ENCODE measurements at regions not wholly inside any gene's neighbourhood (a gene's known extent, or its start where the extent isn't known, plus 50 kb on each side); places are given as distances from the start of the nearest gene placed in this dataset.

DNA sequence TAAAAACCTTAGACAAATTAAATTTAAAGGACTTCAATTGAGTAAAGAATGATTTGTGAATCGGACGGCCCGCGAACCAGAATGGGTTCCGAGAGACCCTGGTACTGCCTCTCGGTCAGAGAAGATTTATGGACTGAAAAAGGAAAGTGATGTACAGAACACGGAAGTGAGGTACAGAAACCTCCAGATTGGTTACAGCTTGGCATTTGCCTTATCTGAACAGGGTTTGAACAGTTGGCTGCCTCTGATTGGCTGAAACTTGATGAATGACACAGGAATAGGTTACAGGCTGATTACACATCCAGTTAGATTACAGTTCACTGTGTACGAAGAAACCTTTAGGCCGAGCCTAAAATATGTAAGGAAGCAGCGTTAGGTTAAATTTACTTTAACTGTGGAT, 156.5 kb upstream of the EGFLAM start:
- no peak for DNase-seq (ENCODE audit: extremely low read depth in 1 of 2, low read depth in 1 of 2)

DNA sequence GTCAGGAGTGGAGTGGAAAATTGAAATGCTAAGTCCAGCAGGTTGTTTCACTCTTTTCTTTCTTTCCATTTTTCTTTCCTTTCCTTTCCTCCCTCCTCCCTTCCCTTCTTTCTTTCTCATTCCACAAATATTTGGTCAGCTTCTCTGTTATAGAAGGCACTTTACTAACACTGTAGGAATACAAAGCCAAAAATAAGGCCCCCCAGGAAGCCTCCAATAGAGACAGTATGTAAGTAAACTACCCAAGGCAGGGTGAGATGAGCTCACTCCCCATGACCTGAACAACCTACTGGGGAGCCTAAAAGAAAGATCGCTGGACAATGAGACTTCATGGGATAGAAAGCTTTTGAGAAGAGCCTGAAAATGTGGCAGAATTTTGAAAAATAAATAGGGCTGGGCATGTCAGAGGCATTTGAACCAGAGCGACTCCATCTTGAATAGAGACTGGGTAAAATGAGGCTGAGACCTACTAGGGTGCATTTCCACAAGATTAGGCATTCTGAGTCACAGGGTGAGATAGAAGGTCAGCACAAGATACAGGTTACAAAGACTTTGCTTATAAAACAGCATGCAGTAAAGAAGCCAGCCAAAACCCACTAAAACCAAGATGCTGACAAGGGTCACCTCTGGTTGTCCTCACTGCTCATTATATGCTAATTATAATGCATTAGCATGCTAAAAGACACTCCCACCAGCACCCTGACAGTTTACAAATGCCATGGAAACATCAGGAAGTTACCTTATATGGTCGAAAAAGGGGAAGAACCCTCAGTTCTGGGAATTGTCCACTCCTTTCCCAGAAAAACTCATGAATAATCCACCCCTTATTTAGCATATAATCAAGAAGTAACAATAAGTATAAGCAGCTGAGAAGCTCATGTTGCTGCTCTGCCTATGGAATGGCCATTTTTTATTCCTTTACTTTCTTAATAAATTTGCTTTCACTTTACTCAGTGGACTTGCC, 158.9 kb upstream of the EGFLAM start:
- DNase-seq (ENCODE audit: extremely low read depth in 1 of 2, low read depth in 1 of 2), result no peak

GRCh38 chr5:38094889-38095288, 163.5 kb upstream of the EGFLAM start:
- DNase-seq (ENCODE audit: extremely low read depth in 1 of 2, low read depth in 1 of 2), result no peak

GRCh38 chr5:38093855-38094254, 164.5 kb upstream of the EGFLAM start:
- no peak for DNase-seq (ENCODE audit: extremely low read depth in 1 of 2, low read depth in 1 of 2)

DNA sequence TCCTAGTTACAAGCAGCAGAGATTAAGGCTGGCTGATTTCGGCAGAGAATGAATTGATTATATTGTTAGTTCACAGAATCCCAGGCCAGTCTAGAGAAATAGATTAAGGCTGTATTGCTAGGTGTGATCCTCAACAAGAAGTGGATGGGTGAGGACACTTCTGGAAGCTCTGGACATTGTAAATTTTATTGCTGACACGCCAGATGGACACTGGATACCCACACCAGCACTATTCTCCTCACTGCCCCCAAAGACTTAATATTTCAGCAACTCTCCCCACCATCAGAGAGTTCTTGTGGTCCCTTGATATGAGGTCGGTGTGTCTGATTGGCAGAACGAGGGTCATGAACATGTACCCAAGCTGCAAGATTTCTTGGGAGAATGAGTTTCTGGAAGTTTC, 171.6 kb upstream of the EGFLAM start:
- no peak for DNase-seq (ENCODE audit: extremely low read depth in 1 of 2, low read depth in 1 of 2)

GRCh38 chr5:38079620-38080402, 178.5 kb upstream of the EGFLAM start:
- no peak for DNase-seq (ENCODE audit: extremely low read depth in 1 of 2, low read depth in 1 of 2)

DNA sequence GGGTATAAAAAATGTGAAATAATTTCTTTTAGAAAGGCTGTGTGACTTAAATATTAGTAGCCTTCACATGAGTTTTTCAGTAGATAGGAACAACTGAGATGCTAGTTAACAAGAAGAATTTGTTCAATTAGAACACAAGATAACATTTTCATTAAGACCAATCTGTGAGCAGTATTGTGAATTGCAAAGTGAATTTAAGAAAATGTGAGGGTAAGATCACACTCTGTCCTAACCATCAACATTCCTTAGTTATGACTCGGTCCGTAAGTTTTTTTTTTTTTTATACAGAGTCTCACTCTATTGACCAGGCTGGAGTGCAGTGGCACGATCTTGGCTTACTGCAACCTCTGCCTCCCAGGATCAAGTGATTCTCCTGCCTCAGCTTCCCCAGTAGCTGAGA, 180.2 kb upstream of the EGFLAM start:
- DNase-seq (ENCODE audit: extremely low read depth in 1 of 2, low read depth in 1 of 2), result no peak

- DNase-seq (ENCODE audit: extremely low read depth in 1 of 2, low read depth in 1 of 2), result no peak
Measured at GRCh38 chr5:38077652-38078051, 180.7 kb upstream of the EGFLAM start.

DNA sequence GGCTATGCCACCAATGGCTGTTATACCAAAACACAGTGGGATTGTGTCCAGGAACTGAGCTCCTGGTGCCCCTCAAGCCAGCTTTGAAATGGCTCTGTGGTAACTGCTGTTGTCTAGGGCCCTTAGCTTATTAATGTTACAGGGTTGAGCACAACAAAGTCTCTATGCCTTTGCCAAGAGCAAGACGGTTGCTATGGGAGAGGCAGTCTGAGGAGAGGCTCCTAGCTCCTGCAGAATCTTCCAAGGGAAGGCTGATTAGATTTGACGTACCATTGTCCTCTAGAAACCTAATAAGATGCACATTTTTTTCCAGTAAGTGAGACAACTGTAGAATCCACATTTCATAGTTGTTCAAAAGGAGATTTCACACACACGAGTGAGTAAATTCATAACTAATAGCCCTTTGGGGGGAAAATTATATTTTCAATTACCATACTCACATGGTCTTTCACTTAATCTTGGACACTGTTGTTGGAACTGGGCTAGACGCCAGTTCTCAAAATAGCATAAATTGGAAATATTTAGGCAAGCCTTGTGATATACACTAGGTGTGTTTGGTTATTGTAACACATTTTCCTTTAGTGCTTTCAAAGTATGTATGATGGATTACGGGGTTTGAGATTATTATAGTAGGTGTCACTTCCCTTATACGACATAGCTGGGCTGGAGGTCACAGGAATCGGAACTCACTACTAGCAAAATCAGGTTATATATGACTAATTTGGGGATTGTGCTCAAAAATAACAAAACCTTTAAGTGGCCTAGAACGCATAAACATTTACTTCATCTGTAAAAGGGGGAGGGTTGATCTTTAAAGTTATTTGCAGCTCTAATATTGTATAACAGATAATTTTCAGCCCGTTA, 186.3 kb upstream of the EGFLAM start:
- DNase-seq (ENCODE audit: extremely low read depth in 1 of 2, low read depth in 1 of 2), result no peak

DNA sequence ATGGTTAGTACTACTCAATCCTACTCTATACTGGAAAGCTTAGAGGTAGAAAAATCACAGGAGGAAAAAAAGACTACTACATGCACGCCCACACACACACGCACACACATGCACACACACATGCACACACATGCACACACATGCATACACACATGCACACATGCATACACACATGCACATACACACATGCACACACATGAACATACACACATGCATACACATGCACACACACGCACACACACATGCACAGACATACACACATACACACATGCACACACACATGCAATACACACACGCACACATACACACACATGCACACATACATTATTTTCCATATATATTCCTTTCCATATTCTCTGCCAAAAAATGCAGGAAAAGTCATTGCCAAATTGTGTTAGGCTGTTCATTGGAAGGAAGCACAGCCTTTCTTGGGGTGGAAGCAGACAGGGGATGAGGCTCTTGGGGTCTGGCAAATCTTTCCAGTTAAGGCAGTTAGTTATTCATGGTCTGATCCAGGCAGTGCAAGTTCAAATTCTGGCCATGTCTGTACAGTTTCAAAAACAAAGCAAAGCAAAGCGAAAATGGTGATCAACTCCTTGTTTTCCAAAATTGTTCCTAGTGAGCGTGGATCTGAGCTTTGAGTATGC, 187.9 kb upstream of the EGFLAM start:
- DNase-seq (ENCODE audit: extremely low read depth in 1 of 2, low read depth in 1 of 2), result no peak

- DNase-seq (ENCODE audit: extremely low read depth in 1 of 2, low read depth in 1 of 2), result no peak
Measured at GRCh38 chr5:38069360-38069759, 189.0 kb upstream of the EGFLAM start.

GRCh38 chr5:38060354-38060753, 198.0 kb upstream of the EGFLAM start:
- no peak for DNase-seq (ENCODE audit: extremely low read depth in 1 of 2, low read depth in 1 of 2)

- DNase-seq (ENCODE audit: extremely low read depth in 1 of 2, low read depth in 1 of 2), result no peak
Measured at GRCh38 chr5:38059876-38060275, 198.5 kb upstream of the EGFLAM start.

DNA sequence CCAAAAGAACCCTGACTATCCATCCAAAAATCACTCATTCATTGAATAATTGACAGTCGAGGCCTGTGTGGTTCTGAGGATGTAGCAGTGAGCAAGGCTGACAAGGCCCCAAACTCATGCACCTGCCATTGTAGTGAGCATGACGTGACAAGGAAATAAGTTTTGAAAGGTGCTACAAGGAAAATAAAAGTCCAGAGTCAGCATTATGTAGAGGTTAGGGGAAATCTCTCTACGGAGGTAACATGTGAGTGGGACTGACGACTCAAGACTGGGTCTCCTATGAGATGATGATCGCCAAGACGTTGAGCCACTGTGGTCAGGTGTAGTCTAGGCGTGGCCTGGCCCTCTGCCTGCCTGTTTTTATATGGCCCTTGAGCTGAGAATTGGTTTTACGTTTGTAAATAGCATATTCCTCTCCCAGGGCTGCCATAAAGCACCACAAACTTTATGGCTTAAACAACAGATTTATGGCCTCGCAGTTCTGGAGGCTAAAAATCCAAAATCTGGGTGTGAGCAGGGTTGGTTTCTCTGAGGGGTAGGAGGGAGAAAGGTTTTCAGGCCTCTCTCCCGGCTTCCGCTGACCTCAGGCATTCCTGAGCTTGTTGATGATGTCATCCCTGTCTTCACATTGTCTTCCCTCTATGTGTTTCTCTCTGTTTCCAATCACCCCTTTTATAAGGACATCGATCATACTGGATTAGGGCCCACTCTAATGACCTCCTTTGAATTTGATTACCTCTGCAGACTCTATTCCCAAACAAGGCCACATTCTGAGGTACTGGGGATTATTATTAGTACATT, 206.4 kb upstream of the EGFLAM start:
- DNase-seq (ENCODE audit: extremely low read depth in 1 of 2, low read depth in 1 of 2), result no peak

DNA sequence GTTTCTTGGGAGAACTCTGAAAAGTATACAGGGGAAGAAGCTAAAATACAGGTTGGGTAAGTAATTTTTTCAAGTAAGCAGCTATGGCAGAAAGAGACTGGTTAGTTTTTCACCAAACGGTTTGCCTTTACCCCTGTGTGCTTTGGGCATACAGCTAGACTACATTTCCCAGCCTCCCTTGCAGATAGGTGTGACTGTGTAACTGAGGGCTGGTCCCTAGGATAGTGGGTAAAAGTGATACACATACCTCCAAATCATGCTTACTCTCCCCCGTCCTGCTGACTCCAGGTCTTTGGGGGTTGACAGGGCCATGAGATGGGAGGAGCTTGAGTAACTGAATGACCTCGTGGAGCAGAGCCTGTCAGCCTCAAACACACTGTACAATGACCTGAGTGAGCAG, 208.6 kb upstream of the GDNF start:
- no peak for DNase-seq (ENCODE audit: extremely low read depth in 1 of 2, low read depth in 1 of 2)

DNA sequence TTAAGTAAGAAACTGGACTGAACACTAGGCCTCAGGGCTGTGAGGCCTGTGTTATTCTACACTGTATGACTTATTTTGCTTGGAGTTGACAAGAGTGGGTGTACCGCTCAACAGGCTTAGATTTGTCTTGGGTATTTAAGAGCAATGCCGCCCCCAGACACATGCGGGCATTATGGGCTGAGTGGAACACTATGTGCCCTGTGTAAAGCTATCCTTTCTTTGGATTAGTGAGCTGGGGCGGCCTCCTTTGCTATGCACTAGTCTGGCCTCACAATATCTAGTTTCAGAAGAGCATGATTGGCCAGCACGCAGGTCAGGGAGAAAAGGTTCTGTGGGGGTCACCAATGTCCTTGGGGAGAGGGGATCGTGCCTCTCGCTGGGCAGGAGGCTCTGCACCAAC, 206.3 kb upstream of the GDNF start:
- DNase-seq (ENCODE audit: extremely low read depth in 1 of 2, low read depth in 1 of 2), result no peak

DNA sequence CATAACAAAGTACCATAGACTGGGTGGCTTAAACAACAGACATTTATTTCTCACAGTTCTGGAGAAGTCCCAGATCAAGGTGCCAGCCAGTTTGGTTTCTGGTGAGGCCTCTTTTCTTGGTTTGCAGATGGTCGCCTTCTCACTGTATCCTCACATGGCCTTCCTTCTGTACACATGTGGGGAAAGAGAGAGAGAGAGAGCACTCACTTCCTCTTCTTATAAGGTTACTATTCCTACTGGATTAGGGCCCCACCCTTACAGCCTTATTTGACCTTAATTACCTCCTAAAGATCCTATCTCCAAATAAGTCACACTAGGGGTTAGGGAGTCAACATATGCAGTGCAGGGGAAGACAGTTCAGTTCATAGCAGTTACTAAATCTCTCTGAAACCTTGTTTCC, 205.6 kb upstream of the GDNF start:
- no peak for DNase-seq (ENCODE audit: extremely low read depth in 1 of 2, low read depth in 1 of 2)

DNA sequence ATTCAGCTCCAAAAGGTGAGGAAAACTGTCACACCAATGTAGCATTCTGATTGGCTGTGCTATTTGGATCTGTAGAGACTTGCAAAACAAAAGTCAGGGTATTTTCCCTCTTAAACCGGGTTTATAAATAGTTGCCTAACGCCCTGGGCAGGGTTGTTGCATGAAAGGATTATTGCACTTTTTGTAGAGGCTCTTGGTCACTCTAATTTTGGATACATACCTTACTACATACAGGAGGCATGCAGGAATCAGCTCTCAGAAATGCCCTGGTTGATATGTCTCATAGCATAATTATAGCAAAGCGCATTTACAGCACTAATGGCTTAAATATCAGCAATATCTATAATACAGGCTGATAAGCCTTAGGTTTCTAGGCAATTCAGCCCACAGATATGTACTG, 200.0 kb upstream of the GDNF start:
- no peak for DNase-seq (ENCODE audit: extremely low read depth in 1 of 2, low read depth in 1 of 2)

DNA sequence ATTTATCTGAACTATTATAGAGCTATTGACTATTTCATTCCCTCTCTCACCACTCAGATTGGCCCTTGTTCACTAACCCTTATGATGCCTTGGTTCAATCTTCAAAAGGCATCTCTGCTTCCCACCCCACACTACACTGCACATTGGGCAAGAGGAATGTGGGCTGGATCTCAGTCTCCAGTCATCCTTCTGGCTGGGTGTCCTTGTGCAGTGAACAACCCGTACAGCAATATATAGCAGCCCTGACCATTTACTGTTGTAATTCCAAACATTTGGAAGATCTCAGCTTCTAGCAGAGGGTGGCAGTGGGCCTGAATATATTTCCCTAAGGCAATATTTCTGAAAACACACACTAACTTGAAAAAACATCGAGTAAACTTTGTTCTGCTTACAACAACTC, 199.2 kb upstream of the GDNF start:
- DNase-seq (ENCODE audit: extremely low read depth in 1 of 2, low read depth in 1 of 2), result no peak

DNA sequence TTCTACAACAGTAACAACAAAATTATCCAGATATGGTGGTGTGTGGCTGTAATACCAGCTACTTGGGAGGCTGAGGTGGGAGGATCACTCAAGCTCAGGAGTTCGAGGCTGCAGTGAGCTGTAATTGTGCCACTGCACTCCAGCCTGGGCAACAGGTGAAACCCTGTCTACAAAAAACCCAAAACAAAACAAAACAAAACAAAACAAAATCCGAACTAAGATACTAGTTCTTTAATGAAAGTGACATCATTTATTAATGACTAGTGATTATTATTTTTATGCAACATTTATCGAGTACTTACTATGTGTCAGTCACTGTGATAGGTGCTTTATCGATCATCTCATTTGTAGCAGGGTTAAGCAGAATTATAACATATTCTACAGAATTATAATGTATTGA, 196.9 kb upstream of the GDNF start:
- DNase-seq (ENCODE audit: extremely low read depth in 1 of 2, low read depth in 1 of 2), result no peak
